NT2/D1 (cell line): ENCODE measurements at regions not wholly inside any gene's neighbourhood (a gene's known extent, or its start where the extent isn't known, plus 50 kb on each side); places are given as distances from the start of the nearest gene placed in this dataset.

Experiments
- YY1 ChIP-seq: IDR thresholded peaks from 2 replicates; pipeline ENCODE4 v1.6.1; 2011; ENCODE audit not compliant: insufficient read length, insufficient read depth
- ZNF274 ChIP-seq: IDR thresholded peaks from 2 replicates; pipeline ENCODE4 v1.6.1; 2011; ENCODE audit warnings: mild to moderate bottlenecking, low read depth, low read length

DNA sequence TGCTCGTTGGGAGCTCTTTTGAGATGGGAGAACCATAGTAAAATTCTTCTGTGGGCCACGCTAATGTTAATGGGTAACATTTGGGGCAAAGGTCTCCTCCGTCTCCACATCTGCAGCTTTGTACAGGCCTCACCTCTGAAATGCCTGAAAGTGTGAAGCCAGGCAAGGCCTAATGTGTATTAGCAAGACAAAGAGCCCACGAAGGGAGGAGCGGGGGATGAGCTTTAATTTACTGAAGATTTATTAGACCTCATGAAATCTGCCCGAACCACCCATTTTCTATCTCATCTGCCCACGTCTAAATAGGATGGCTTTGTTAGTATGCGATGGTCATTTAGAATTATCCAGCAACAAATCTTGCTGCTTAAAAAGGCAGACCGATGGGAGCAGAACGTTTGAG, 408.9 kb downstream of the PMP22 start:
- no peak for TF ChIP-seq ZNF274
- no peak for TF ChIP-seq YY1
